Peyer's patch (tissue), 4 donors: ENCODE measurements at regions not wholly inside any gene's neighbourhood (a gene's known extent, or its start where the extent isn't known, plus 50 kb on each side); places are given as distances from the start of the nearest gene placed in this dataset.

ENCODE experiments used
- CTCF ChIP-seq, 6 experiments: fragments of 450-650 bp in 4 of 6; fragments of 200-600 bp in 2 of 6; sonication (generic) in 1 of 6; IDR thresholded peaks; one replicate each; pipeline ENCODE4 v1.5.1; 2017 to 2019; ENCODE audit warnings: antibody characterized with exemption in 6 of 6, mild to moderate bottlenecking in 3 of 6, moderate library complexity in 1 of 6
- POLR2A ChIP-seq, 2 donors: fragments of 450-650 bp; IDR thresholded peaks; one replicate each; pipeline ENCODE4 v1.5.1; 2017; ENCODE audit warnings: antibody characterized with exemption in 2 of 2, mild to moderate bottlenecking in 2 of 2, moderate library complexity in 2 of 2

DNA sequence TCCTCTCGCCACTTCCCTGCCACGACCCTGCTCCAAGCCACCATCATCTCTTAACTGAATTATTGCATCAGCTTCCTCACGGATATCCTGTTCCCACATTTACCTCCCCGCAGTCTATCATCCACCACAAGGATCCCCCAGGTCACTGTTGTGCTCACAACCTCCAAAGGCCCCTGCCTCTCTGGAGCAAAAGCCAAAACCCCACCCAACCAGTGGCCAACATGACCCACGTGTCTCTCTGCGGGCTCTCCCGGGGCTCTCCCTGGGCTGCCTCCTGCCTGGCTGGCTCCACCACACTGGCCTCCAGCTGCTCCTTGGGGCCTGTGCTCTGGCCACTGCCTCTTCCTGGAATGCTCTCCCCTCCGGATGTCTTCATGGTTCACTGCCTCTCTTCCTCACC is 809.3 kb downstream of the UQCRFS1 start:
- TF ChIP-seq CTCF (IDR thresholded peaks at IDR 0.05) (no peak), POLR2A (IDR thresholded peaks at IDR 0.05) (no peak)
